ENCODE measurements at regions not wholly inside any gene's neighbourhood (a gene's known extent, or its start where the extent isn't known, plus 50 kb on each side); places are given as distances from the start of the nearest gene placed in this dataset.

DNA sequence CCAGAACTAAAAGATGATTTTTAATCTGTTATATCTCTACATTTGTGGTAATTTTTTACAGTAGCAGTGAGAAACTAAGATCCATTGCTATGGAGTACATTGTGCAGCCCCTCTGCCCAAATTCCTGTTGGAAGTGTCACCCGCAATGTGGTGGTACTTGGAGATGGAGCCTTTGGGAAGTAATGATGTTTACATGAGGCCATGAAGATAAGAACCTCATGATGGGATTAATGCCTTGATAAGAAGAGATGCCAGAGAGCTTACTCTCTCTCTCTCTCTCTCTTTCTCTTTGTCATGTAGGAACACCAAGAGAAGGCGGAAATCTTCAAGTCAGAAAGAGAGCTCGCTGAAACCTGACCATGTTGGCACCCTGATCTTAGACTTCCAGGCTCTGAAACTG lies 535.4 kb downstream of the PID1 start:
- DNase-seq (no peak), ATAC-seq (no peak)
- no peaks in the 10 kb centered on the region for H3K36me3 Mint-ChIP-seq (ENCODE audit: low read depth)
- H3K27me3 Mint-ChIP-seq, result no peaks in the 10 kb centered on the region
- no peaks in the 10 kb centered on the region for H3K4me1 Mint-ChIP-seq
- peaks cover 10% of the 10 kb centered on the region for H3K9me3 Mint-ChIP-seq
- no peak overlapping the region for H3K27ac Mint-ChIP-seq
- no peak overlapping the region for H3K4me3 Mint-ChIP-seq

DNA sequence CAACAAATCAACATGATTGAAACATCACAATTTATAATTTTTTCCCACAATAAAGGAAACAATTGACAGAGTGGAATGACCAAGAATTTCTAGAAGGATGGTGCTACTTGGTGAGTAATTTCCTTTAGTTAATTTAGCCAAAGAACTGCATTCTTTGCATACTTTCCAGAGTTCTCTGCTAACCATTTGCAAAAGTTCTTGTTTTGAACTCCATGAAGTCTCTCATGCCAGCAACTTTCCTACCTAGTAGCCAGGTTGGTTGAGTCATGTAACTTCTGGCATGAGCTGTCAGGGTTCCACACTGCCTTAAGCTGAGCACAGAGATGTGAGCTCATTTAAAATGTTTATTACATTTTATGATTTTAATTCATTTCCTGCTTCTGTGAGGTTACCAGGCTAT lies 539.6 kb downstream of the PID1 start:
- ATAC-seq, result no peak
- no peaks in the 10 kb centered on the region for H3K36me3 Mint-ChIP-seq (ENCODE audit: low read depth)

DNA sequence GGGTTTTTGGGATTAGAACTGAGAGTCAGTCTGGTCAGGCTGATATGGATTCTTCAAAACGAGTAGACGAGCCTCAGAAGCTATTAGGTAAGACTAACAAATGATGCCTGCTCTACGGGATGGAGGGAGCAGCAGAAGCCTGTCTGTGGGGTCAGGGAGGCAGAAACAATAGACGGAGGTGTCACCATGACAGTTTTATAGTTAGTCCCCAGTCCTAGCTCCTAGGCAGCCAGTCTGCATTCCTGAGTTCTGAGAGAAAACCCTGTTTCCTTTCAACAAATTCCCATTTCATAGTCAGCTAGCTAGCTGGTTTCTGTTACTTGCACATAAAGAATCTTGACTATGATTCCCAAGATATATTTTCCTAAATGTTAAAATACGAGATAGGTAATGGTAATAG lies 542.1 kb downstream of the PID1 start:
- no peaks in the 10 kb centered on the region for H3K4me1 Mint-ChIP-seq

More for the DNA sequence above, 539.6 kb downstream of the PID1 start:
- Mint-ChIP-seq H3K4me1 (no peaks in the 10 kb centered on the region), H3K27ac (no peak overlapping the region), H3K9me3 (peaks cover 4% of the 10 kb centered on the region), H3K27me3 (no peaks in the 10 kb centered on the region), H3K4me3 (no peak overlapping the region)
- no peak for DNase-seq

DNA sequence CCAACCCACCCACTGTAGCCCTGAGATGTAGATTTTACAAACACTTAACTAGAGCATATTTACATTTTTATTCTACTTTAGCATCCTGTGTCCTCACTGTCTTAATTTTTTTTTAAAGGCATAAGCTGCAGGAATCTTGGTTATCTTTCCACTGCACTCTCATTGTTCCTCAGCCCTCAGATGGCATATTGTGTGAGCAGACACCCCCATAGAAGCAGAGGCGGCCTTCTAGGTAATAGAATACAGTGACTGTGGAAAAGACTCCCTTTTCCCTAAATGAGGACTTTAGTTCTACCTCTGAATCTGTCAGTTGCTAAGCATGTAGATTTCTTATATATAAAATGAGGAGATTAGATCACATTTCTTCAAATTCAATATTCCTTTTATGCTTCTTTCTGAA lies 543.5 kb upstream of the SPHKAP start:
- no peak for ATAC-seq
- Mint-ChIP-seq H3K4me1 (no peaks in the 10 kb centered on the region), H3K27ac (no peak overlapping the region), H3K9me3 (peaks cover 16% of the 10 kb centered on the region), H3K27me3 (no peaks in the 10 kb centered on the region), H3K4me3 (no peak overlapping the region), H3K36me3 (ENCODE audit: low read depth) (no peaks in the 10 kb centered on the region)
- no peak for DNase-seq

More for the DNA sequence above, 542.1 kb downstream of the PID1 start:
- H3K27ac Mint-ChIP-seq, result no peak overlapping the region
- H3K4me3 Mint-ChIP-seq, result no peak overlapping the region
- no peaks in the 10 kb centered on the region for H3K36me3 Mint-ChIP-seq (ENCODE audit: low read depth)
- no peaks in the 10 kb centered on the region for H3K27me3 Mint-ChIP-seq
- ATAC-seq (no peak), DNase-seq (no peak)
- H3K9me3 Mint-ChIP-seq, result peaks cover 4% of the 10 kb centered on the region

DNA sequence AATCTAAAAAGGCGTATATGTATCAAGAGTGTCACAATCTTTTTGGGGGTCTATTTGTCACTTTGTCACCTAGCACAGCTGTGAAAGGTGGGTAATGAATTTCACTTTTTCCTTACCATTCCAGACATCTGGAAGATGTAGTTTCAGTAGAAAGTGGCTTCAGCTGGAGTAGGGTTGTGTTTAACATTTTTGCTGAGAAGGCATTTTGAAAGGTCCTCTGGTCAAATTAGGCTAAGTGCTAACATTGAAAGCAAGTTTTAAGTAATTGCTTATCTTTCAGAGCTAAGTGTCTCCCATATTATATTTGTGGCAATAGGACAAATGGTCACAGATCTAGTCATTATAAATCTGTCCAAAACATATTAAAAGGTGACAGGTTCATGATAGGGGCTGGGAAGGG lies 542.1 kb upstream of the SPHKAP start:
- Mint-ChIP-seq H3K27ac (no peak overlapping the region), H3K9me3 (peaks cover 15% of the 10 kb centered on the region), H3K4me1 (no peaks in the 10 kb centered on the region), H3K36me3 (ENCODE audit: low read depth) (no peaks in the 10 kb centered on the region), H3K27me3 (no peaks in the 10 kb centered on the region), H3K4me3 (no peak overlapping the region)
- no peak for ATAC-seq
- no peak for DNase-seq

DNA sequence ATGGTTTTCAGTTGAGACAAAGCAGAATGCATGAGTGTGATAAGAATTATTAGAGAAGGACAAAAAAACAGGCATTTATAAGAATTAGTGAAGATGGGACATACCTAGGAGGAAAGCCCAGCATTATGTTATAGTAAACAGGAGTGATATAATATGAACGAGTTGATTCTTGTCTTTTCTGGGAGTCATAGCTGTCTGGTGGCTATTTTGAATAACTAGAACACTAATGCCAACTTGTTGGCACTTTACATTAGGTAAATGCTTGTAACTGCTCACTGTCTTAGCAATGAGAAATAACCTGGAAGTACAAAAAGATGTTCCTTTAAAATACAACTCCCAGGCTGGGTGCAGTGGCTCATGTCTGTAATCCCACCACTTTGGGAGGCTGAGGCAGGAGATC lies 540.8 kb upstream of the SPHKAP start:
- no peaks in the 10 kb centered on the region for H3K27me3 Mint-ChIP-seq
- H3K4me1 Mint-ChIP-seq, result no peaks in the 10 kb centered on the region
- H3K9me3 Mint-ChIP-seq, result peaks cover 15% of the 10 kb centered on the region
- H3K36me3 Mint-ChIP-seq (ENCODE audit: low read depth), result no peaks in the 10 kb centered on the region
- H3K4me3 Mint-ChIP-seq, result no peak overlapping the region
- no peak overlapping the region for H3K27ac Mint-ChIP-seq
- ATAC-seq (no peak), DNase-seq (no peak)

DNA sequence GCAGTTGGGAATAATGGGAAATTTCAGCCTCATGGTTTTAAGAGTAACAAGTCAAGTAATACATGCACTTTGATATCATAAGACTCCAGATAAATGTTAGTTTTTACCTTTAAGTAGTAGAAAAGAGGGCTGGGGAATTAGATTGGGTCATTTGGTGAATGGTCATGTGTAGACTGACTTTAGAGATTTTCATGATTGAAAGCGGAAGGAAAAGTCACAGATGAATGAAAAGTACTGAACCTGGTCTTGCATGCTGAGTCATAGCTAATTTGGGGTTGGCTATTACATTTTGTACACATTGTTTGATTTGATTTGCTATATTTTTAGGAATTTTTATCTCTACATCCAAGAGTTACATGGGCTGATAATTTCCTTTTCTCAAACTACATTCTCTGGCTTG lies 539.4 kb upstream of the SPHKAP start:
- Mint-ChIP-seq H3K27me3 (no peaks in the 10 kb centered on the region), H3K4me3 (no peak overlapping the region), H3K27ac (no peak overlapping the region), H3K36me3 (ENCODE audit: low read depth) (no peaks in the 10 kb centered on the region), H3K9me3 (peaks cover 15% of the 10 kb centered on the region), H3K4me1 (no peaks in the 10 kb centered on the region)
- DNase-seq (no peak), ATAC-seq (no peak)

DNA sequence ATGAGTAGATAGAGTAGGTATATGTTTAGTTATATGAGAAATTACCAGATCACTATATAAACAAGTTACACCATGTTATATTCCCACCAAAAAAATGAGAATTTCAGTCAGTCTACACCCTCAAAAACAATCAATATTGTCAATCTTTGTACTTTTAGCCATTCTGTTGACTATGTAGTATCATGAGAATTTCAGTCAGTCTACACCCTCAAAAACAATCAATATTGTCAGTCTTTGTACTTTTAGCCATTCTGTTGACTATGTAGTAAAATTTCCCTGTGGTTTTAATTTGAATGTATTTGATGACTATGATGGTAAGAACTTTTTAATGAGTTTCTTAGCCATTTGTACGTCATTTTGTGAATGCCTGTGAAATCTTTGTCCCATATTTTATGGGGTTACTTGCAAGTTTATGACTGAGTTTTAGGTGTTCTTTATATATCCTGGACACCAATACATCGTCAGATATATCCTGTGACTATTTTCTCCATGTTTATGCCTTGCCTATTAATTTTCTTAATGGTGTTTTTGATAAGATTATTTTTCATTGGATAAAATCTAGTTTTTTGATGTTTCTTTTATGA lies 528.4 kb upstream of the SPHKAP start:
- Mint-ChIP-seq H3K27me3 (no peaks in the 10 kb centered on the region), H3K27ac (no peak overlapping the region), H3K9me3 (peaks cover 14% of the 10 kb centered on the region), H3K4me1 (no peaks in the 10 kb centered on the region), H3K36me3 (ENCODE audit: low read depth) (no peaks in the 10 kb centered on the region), H3K4me3 (no peak overlapping the region)
- ATAC-seq, result no peak
- DNase-seq, result no peak

DNA sequence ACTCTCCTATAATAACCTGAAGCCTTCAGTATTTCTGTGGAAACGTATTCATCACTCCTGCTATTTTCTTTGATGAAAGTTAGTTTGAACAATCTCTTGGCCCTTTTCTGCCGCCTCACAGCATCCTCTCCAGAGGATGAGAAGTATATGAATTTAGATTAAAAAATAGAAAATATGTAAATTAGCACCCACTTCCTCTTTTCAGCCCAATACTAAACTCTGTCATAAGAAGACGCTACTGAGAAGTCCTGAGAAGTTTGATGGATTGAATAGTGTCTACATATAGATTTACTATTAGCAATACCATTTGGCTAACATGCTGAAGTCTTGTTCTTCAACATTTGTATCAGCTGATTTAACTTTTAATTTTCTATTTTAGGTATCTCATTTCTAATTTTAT lies 526.4 kb upstream of the SPHKAP start:
- no peaks in the 10 kb centered on the region for H3K36me3 Mint-ChIP-seq (ENCODE audit: low read depth)
- no peak for ATAC-seq
- peaks cover 18% of the 10 kb centered on the region for H3K9me3 Mint-ChIP-seq
- no peak overlapping the region for H3K27ac Mint-ChIP-seq
- no peak for DNase-seq
- H3K27me3 Mint-ChIP-seq, result no peaks in the 10 kb centered on the region
- H3K4me1 Mint-ChIP-seq, result no peaks in the 10 kb centered on the region
- H3K4me3 Mint-ChIP-seq, result no peak overlapping the region

DNA sequence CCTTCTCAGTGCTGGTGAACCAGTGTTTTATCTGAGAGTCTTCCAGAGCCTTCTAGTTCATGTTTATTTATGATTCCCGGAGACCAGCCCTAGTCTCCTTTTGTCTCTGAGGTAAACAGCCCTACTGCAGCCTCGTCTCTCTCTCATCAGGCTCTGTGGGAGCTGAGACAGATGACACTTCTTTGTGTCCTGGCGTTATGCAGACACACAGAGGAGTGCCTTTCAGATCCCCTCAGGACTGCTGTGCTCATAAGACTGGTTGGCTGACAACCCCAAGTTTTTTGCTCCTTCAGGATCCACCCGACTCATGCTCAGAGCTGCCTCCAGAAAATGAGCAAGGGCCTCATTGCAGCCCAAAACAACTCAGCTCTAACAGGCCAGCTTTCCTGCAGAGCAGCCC lies 523.8 kb upstream of the SPHKAP start:
- Mint-ChIP-seq H3K27me3 (no peaks in the 10 kb centered on the region), H3K4me3 (no peak overlapping the region)

DNA sequence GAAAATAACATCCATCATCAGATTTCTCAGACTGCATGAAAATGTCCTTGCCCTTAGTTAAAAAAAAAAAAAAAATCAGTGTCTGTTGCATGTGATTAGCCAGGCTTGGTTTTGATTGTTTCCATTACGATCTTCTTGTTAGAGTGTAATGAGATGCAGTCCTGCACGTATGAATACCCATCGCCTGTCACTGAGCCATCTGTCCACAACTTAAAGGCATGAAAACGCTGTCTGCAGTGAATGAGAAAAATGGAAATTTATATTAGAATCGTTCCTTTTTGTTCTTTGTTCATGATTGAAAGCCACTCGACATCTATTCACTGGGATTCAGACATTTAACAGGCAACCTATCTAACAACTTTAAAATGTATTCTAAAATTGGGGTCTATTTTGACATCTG lies 521.7 kb upstream of the SPHKAP start:
- Mint-ChIP-seq H3K9me3 (peaks cover 5% of the 10 kb centered on the region), H3K27me3 (no peaks in the 10 kb centered on the region), H3K4me1 (no peaks in the 10 kb centered on the region), H3K36me3 (ENCODE audit: low read depth) (no peaks in the 10 kb centered on the region), H3K27ac (no peak overlapping the region), H3K4me3 (no peak overlapping the region)
- DNase-seq (no peak), ATAC-seq (no peak)

More for the DNA sequence above, 523.8 kb upstream of the SPHKAP start:
- Mint-ChIP-seq H3K36me3 (ENCODE audit: low read depth) (no peaks in the 10 kb centered on the region), H3K27ac (no peak overlapping the region), H3K4me1 (no peaks in the 10 kb centered on the region), H3K9me3 (peaks cover 14% of the 10 kb centered on the region)
- DNase-seq (no peak), ATAC-seq (no peak)

DNA sequence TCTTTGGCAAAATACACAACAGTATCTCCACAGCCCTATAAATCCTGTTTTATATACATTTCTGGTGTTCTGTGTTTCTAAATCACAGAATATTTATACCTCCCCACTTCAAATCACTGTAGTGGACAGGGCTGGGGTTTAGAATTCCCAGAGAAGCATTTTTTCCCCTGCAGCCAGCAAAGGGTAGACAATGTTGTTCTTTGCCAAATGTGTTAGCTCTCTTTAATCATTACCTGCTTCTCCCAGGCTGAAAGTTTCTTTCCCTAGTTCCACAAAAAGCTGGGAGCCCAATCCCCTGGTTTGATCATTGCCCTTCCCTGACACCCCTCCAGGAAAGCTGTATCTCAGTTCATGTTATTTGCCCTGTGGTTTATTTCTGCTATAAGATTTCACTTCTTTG lies 520.0 kb upstream of the SPHKAP start:
- H3K27ac Mint-ChIP-seq, result no peak overlapping the region
- no peaks in the 10 kb centered on the region for H3K36me3 Mint-ChIP-seq (ENCODE audit: low read depth)
- no peaks in the 10 kb centered on the region for H3K4me1 Mint-ChIP-seq
- H3K9me3 Mint-ChIP-seq, result peaks cover 4% of the 10 kb centered on the region
- no peak overlapping the region for H3K4me3 Mint-ChIP-seq
- no peak for DNase-seq
- ATAC-seq, result no peak
- no peaks in the 10 kb centered on the region for H3K27me3 Mint-ChIP-seq

DNA sequence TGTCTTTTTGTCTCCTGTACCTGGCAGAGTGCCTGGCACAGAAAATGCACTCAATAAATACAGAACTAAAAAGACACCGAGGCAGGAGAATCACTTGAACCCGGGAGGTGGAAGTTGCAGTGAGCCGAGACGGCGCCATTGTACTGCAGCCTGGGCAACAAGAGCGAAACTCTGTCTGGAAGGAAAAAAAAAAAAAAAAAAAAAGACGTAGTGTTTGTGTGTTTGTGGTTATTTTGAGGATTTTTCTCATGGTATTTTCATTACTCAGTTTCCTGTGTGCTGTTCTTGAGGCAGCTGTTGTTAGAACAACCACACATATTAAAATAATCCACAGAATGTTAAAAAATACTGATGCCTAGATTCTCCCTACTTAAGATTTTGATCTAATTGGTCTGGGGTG lies 519.2 kb upstream of the SPHKAP start:
- no peak for DNase-seq
- no peak overlapping the region for H3K4me3 Mint-ChIP-seq
- peaks cover 4% of the 10 kb centered on the region for H3K9me3 Mint-ChIP-seq
- no peak overlapping the region for H3K27ac Mint-ChIP-seq
- no peak for ATAC-seq
- no peaks in the 10 kb centered on the region for H3K27me3 Mint-ChIP-seq
- no peaks in the 10 kb centered on the region for H3K36me3 Mint-ChIP-seq (ENCODE audit: low read depth)
- H3K4me1 Mint-ChIP-seq, result no peaks in the 10 kb centered on the region

DNA sequence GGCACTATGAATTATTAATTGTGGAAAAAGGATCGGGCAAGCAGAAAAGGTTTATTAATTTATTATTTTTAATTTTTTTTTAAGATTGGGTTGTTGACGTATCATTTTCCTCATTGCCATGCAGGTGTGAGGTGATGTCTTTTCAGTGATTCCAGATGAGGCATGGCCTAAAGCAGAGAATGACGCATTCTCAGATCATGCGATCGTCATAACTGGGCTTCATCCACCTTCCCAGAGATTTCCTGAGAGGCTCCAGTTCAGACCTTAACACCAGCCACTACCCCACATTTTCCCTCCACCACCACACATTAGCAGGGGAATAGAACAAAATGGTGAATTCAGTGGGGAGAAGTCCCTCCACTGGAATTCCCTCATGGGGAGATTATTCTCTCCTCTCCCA lies 518.4 kb upstream of the SPHKAP start:
- no peak for DNase-seq
- H3K4me3 Mint-ChIP-seq, result no peak overlapping the region

DNA sequence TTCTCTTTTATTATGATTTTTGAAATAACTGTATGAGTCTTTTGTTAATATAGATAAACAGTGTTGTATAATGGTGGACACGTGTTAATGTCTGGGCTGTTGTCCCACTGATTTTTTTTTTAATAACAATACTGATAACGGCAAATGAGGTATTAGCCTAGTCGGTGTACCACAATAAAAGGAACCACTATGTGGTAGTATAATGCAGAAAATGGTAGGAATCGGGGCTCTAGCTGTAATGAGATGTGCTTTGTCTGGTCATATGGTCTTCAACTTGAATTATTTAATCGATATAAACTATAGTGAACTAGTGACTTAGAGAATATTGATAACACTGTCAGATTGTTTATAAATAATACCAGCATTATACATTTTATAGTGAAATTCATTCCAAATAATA lies 517.9 kb upstream of the SPHKAP start:
- no peaks in the 10 kb centered on the region for H3K4me1 Mint-ChIP-seq
- H3K4me3 Mint-ChIP-seq, result no peak overlapping the region
- H3K36me3 Mint-ChIP-seq (ENCODE audit: low read depth), result no peaks in the 10 kb centered on the region
- ATAC-seq, result no peak
- no peaks in the 10 kb centered on the region for H3K27me3 Mint-ChIP-seq
- no peak for DNase-seq
- no peak overlapping the region for H3K27ac Mint-ChIP-seq
- H3K9me3 Mint-ChIP-seq, result peaks cover 4% of the 10 kb centered on the region

More for the DNA sequence above, 518.4 kb upstream of the SPHKAP start:
- no peak for ATAC-seq
- Mint-ChIP-seq H3K9me3 (peaks cover 4% of the 10 kb centered on the region), H3K4me1 (no peaks in the 10 kb centered on the region), H3K27ac (no peak overlapping the region), H3K36me3 (ENCODE audit: low read depth) (no peaks in the 10 kb centered on the region), H3K27me3 (no peaks in the 10 kb centered on the region)

DNA sequence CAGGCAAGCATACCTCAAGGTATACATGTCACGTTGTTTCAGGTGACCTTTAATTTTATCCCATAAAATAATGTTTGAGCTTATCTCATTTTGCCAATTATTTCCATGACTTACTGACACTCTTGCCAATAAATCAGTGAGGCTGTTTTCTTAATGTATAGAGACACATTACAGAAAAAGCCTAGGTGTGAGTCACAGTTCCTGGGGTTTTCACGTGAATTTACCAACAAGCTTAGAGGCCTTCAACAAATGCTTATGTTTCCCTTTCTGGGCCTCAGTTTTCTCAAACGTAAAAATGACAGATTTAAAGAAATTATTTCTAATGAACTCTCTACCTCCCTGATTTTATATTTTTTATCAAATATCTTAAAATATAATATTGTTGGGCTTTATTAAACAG lies 517.5 kb upstream of the SPHKAP start:
- no peaks in the 10 kb centered on the region for H3K36me3 Mint-ChIP-seq (ENCODE audit: low read depth)
- H3K9me3 Mint-ChIP-seq, result peaks cover under 1% of the 10 kb centered on the region
- no peak overlapping the region for H3K27ac Mint-ChIP-seq
- no peaks in the 10 kb centered on the region for H3K4me1 Mint-ChIP-seq
- no peak overlapping the region for H3K4me3 Mint-ChIP-seq
- DNase-seq (no peak), ATAC-seq (no peak)
- no peaks in the 10 kb centered on the region for H3K27me3 Mint-ChIP-seq

Measured in activated naive CD8-positive, alpha-beta T cell treated with anti-CD3 and anti-CD28 coated beads, Interleukin-2, amount 50 U/mL, for 24 hours (primary cell).